Right lobe of liver (tissue), 4 donors: ENCODE measurements at regions not wholly inside any gene's neighbourhood (a gene's known extent, or its start where the extent isn't known, plus 50 kb on each side); places are given as distances from the start of the nearest gene placed in this dataset.

Source experiments
- POLR2A ChIP-seq: fragments of 450-650 bp; IDR thresholded peaks from one replicate; pipeline ENCODE4 v1.6.1; 2017; ENCODE audit warnings: antibody characterized with exemption, mild to moderate bottlenecking
- TF ChIP-seq, protein P1 (sequence below), 4 donors: fragments of 200-600 bp in 3 of 4; fragments of 450-650 bp in 1 of 4; IDR thresholded peaks; one replicate each; pipeline versions ENCODE4 v1.5.1 to v1.8.0; 2016 to 2022; ENCODE audit warnings: antibody characterized with exemption in 4 of 4, mild to moderate bottlenecking in 2 of 4
- donor health status: DM: no; HTN: no; CAD: no.
- donor health status: DM: no; HTN: no; CAD: no.
- donor health status: DM: no; HTN: yes; CAD: no.

DNA sequence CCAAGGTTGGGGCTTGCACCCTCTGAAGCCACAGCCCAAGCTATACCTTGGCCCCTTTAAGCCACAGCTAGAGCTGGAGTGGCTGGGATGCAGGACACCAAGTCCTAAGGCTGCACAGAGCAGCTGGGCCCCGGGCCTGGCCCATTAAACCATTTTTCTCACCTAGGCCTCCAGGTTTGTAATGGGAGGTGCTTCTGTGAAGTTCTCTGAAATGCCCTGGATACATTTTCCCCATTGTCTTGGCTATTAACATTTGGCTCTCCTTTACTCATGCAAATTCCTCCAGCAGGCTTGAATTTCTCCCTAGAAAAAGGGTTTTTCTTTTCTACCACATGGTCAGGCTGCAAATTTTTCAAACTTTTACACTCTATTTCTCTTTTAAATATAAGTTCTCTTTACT is 93.8 kb upstream of the FGF14 start:
- TF ChIP-seq, protein P1, sequence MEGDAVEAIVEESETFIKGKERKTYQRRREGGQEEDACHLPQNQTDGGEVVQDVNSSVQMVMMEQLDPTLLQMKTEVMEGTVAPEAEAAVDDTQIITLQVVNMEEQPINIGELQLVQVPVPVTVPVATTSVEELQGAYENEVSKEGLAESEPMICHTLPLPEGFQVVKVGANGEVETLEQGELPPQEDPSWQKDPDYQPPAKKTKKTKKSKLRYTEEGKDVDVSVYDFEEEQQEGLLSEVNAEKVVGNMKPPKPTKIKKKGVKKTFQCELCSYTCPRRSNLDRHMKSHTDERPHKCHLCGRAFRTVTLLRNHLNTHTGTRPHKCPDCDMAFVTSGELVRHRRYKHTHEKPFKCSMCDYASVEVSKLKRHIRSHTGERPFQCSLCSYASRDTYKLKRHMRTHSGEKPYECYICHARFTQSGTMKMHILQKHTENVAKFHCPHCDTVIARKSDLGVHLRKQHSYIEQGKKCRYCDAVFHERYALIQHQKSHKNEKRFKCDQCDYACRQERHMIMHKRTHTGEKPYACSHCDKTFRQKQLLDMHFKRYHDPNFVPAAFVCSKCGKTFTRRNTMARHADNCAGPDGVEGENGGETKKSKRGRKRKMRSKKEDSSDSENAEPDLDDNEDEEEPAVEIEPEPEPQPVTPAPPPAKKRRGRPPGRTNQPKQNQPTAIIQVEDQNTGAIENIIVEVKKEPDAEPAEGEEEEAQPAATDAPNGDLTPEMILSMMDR (IDR thresholded peaks at IDR 0.05): no peak
- TF ChIP-seq POLR2A: no peak
